ENCODE measurements at regions not wholly inside any gene's neighbourhood (a gene's known extent, or its start where the extent isn't known, plus 50 kb on each side); places are given as distances from the start of the nearest gene placed in this dataset.
A peak's percentile ranks its signal among the peaks of the same experiment; 100 is the strongest.
"Not testable (repeated sequence)": the region's sequence is repeated elsewhere in the genome, so short reads cannot be mapped to it uniquely, and the experiment has no call there.

- DNase-seq (ENCODE audit: low read depth, low spot score), result no peak
- H3K4me3 ChIP-seq (ENCODE audit: low read depth, low read length), result no peak overlapping the region
- in situ Hi-C loops (cut with HindIII; ENCODE audit: low sequenced_read_pairs), result no loop called here
- TF ChIP-seq CTCF (IDR thresholded peaks at IDR 0.05; ENCODE audit: low read depth, low read length), result no peak
Observed at GRCh38 chr11:22554221-22554620, 71.4 kb downstream of the FANCF start.

- no peak overlapping the region for H3K4me3 ChIP-seq (ENCODE audit: low read depth, low read length)
- in situ Hi-C loops (cut with HindIII; ENCODE audit: low sequenced_read_pairs), result no loop called here
- TF ChIP-seq CTCF (IDR thresholded peaks at IDR 0.05; ENCODE audit: low read depth, low read length), result no peak
- no peak for DNase-seq (ENCODE audit: low read depth, low spot score)
Observed at GRCh38 chr11:22552885-22553284, 72.7 kb downstream of the FANCF start.

- DNase-seq (ENCODE audit: low read depth, low spot score), result no peak
- no peak overlapping the region for H3K4me3 ChIP-seq (ENCODE audit: low read depth, low read length)
- TF ChIP-seq CTCF (IDR thresholded peaks at IDR 0.05; ENCODE audit: low read depth, low read length), result no peak
- in situ Hi-C loops (cut with HindIII; ENCODE audit: low sequenced_read_pairs), result no loop called here
Observed at GRCh38 chr11:22546746-22547145, 78.9 kb downstream of the FANCF start.

- H3K4me3 ChIP-seq (ENCODE audit: low read depth, low read length), result no peak overlapping the region
- no peak for TF ChIP-seq CTCF (IDR thresholded peaks at IDR 0.05; ENCODE audit: low read depth, low read length)
- in situ Hi-C loops (cut with HindIII; ENCODE audit: low sequenced_read_pairs), result no loop called here
- no peak for DNase-seq (ENCODE audit: low read depth, low spot score)
Observed at GRCh38 chr11:22543261-22543660, 82.4 kb downstream of the FANCF start.

GRCh38 chr11:22539821-22540256, 85.8 kb downstream of the FANCF start:
- peak; percentile 22 for DNase-seq (ENCODE audit: low read depth, low spot score)
- no peak overlapping the region for H3K4me3 ChIP-seq (ENCODE audit: low read depth, low read length)
- in situ Hi-C loops (cut with HindIII; ENCODE audit: low sequenced_read_pairs), result no loop called here
- peak; percentile 54 for TF ChIP-seq CTCF (IDR thresholded peaks at IDR 0.05; ENCODE audit: low read depth, low read length)

- TF ChIP-seq CTCF (IDR thresholded peaks at IDR 0.05; ENCODE audit: low read depth, low read length), result no peak
- H3K4me3 ChIP-seq (ENCODE audit: low read depth, low read length), result no peak overlapping the region
- no peak for DNase-seq (ENCODE audit: low read depth, low spot score)
- in situ Hi-C loops (cut with HindIII; ENCODE audit: low sequenced_read_pairs), result no loop called here
Observed at GRCh38 chr11:22536071-22536470, 89.6 kb downstream of the FANCF start.

GRCh38 chr11:22528612-22529429, 96.8 kb downstream of the FANCF start:
- in situ Hi-C loops (cut with HindIII; ENCODE audit: low sequenced_read_pairs); DNase-seq (ENCODE audit: low read depth, low spot score); H3K4me3 ChIP-seq (ENCODE audit: low read depth, low read length): not testable (repeated sequence)

Measured in astrocyte of the spinal cord (primary cell).